Fibroblast of lung (primary cell): ENCODE measurements at regions not wholly inside any gene's neighbourhood (a gene's known extent, or its start where the extent isn't known, plus 50 kb on each side); places are given as distances from the start of the nearest gene placed in this dataset.

Experiments used
- CTCF ChIP-seq, 2 donors: IDR thresholded peaks in 1 of 2; conservative IDR thresholded peaks in 1 of 2; 1 replicate in 1 of 2; 2 replicates in 1 of 2; pipeline ENCODE4 v1.5.1; 2011 to 2012; ENCODE audit warnings: low read length in 2 of 2, control low read depth in 1 of 2, inconsistent platforms in 1 of 2, low read depth in 1 of 2, mild to moderate bottlenecking in 1 of 2
- EZH2 ChIP-seq: IDR thresholded peaks from 2 replicates; pipeline ENCODE4 v1.5.1; 2012; ENCODE audit warnings: low read length, control low read depth, mild to moderate bottlenecking; ENCODE audit errors: missing control alignments

DNA sequence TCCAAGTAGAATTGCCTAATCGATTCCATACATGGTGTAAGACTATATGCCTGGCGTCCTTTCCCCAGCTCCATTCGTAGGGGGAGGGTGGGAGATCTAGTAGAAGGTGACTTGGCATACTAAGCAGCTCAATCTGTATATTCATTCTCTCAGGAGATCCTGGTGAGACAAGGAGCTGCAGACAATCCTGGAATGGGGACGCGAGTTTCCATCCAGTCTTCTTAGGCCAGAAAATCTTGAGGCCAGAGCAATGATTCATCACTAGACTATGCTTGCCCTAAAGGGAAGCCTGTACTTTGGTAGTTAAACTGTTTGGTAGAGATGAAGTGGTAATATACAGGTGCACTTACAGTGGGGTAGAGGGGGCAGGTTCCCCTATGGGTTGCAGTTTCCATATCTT is 468.7 kb downstream of the ADGRL2 start:
- TF ChIP-seq CTCF (conservative IDR thresholded peaks at IDR 0.05 in 1 of 2, IDR thresholded peaks at IDR 0.05 in 1 of 2; ENCODE audit: low read depth in 1 of 2, low read length in 2 of 2) = no peak
- TF ChIP-seq EZH2 = no peak
